ENCODE measurements at regions not wholly inside any gene's neighbourhood (a gene's known extent, or its start where the extent isn't known, plus 50 kb on each side); places are given as distances from the start of the nearest gene placed in this dataset.

DNA sequence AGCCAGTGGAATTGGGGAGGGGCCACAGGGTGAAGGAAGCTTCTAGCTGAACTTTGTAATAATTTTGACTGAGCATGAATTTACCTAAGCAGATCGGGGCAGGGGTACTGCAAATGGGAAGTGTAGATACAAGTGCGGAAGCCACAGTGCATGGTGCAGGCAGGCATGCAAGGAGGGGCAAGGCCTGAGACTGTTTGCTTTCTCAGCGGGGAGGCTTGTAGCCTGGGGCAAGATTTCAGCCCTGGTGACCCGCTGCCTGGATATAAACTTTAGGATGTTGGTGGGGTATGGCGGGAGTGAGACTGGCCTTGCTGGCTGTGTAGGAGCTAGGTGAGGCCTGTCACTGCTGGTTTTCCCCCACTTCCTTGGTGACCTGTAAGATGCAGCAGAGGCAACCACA is 266.4 kb upstream of the PREP start:
- in situ Hi-C loops (cut with MboI; ENCODE audit: low sequenced_read_pairs, unreplicated experiment), result no loop called here
- no peak for DNase-seq (ENCODE audit: low spot score)
- no peak for TF ChIP-seq CTCF (IDR thresholded peaks at IDR 0.05; ENCODE audit: borderline replicate concordance, control extremely low read depth, extremely low read depth, insufficient read depth, missing control alignments)

GRCh38 chr6:105667056-105667455 is 264.2 kb upstream of the PREP start:
- TF ChIP-seq CTCF (IDR thresholded peaks at IDR 0.05; ENCODE audit: borderline replicate concordance, control extremely low read depth, extremely low read depth, insufficient read depth, missing control alignments), result no peak
- no peak for DNase-seq (ENCODE audit: low spot score)
- in situ Hi-C loops (cut with MboI; ENCODE audit: low sequenced_read_pairs, unreplicated experiment), result no loop called here

DNA sequence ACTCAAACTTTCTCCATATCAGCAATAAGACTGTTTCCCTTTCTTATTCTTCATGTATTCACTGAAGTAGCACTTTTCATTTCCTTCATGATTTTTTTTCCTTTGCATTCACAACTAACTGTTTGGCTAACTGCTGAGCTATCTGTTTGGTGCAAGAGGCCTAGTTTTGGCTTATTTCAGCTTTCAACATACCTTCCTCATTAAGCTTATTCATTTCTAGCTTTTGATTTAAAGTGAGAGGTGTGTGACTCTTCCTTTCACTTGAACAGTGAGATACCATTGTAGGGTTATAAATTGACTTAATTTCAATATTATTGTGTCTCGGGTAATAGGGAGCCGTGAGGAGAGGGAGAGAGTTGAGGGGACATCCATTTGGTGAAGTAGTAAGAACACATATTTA is 262.0 kb upstream of the PREP start:
- in situ Hi-C loops (cut with MboI; ENCODE audit: low sequenced_read_pairs, unreplicated experiment), result no loop called here
- no peak for DNase-seq (ENCODE audit: low spot score)
- no peak for TF ChIP-seq CTCF (IDR thresholded peaks at IDR 0.05; ENCODE audit: borderline replicate concordance, control extremely low read depth, extremely low read depth, insufficient read depth, missing control alignments)

- DNase-seq (ENCODE audit: low spot score), result no peak
- no peak for TF ChIP-seq CTCF (IDR thresholded peaks at IDR 0.05; ENCODE audit: borderline replicate concordance, control extremely low read depth, extremely low read depth, insufficient read depth, missing control alignments)
- in situ Hi-C loops (cut with MboI; ENCODE audit: low sequenced_read_pairs, unreplicated experiment), result no loop called here
Measured at GRCh38 chr6:105651969-105652368, 249.1 kb upstream of the PREP start.

- in situ Hi-C loops (cut with MboI; ENCODE audit: low sequenced_read_pairs, unreplicated experiment), result no loop called here
- no peak for DNase-seq (ENCODE audit: low spot score)
- no peak for TF ChIP-seq CTCF (IDR thresholded peaks at IDR 0.05; ENCODE audit: borderline replicate concordance, control extremely low read depth, extremely low read depth, insufficient read depth, missing control alignments)
Measured at GRCh38 chr6:105650347-105650746, 247.5 kb upstream of the PREP start.

DNA sequence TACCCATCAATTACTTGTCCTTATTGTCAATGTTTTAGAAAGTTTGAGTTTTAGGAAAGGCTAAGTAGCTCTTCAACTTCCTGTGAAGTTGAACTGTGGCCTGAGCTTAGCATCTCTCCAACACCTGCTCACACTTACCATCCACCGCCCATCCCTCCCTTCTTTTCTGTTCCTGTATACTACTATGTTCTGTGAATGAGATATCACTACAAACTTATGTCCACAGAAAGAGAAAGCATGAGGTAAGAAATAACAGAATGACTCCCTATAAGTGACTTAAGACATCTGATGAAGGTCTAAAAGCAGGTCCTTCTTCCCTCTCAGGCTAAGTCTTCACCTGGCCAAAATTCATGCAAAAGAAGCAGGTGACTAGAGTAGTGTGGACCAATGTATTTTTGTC is 246.3 kb upstream of the PREP start:
- in situ Hi-C loops (cut with MboI; ENCODE audit: low sequenced_read_pairs, unreplicated experiment), result loop anchor here (10.0 kb wide), 2 partner anchors 154 to 446 kb away; no protein-coding TSS in a partner anchor
- no peak for DNase-seq (ENCODE audit: low spot score)
- no peak for TF ChIP-seq CTCF (IDR thresholded peaks at IDR 0.05; ENCODE audit: borderline replicate concordance, control extremely low read depth, extremely low read depth, insufficient read depth, missing control alignments)

DNA sequence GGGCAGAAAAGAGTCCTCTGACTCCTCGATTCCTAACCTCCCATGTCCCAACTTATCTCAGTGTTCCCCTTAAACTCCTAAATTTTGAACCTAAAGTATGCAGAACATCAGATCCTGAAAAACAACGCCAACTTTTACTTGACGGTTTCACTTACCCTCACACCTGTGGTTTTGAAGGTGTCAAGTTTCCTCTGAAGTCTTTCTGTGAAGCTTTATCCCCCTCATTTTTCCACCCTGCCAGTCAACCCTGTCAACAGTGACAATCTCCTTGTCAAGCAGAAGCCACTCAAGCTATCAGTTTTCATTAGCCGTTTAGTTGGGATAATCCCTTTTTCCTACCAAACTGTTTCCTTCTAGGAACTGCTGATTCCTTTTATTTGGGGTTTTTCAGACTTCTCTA is 245.4 kb upstream of the PREP start:
- DNase-seq (ENCODE audit: low spot score), result no peak
- in situ Hi-C loops (cut with MboI; ENCODE audit: low sequenced_read_pairs, unreplicated experiment), result loop anchor here (10.0 kb wide), 2 partner anchors 153 to 447 kb away; no protein-coding TSS in a partner anchor
- no peak for TF ChIP-seq CTCF (IDR thresholded peaks at IDR 0.05; ENCODE audit: borderline replicate concordance, control extremely low read depth, extremely low read depth, insufficient read depth, missing control alignments)
